ENCODE measurements at regions not wholly inside any gene's neighbourhood (a gene's known extent, or its start where the extent isn't known, plus 50 kb on each side); places are given as distances from the start of the nearest gene placed in this dataset.

GRCh38 chr12:67034110-67034879 is 234.9 kb upstream of the CAND1 start:
- TF ChIP-seq TSC22D2 (CRISPR knock-in tag; IDR thresholded peaks at IDR 0.05; ENCODE audit: borderline replicate concordance): no peak
- no peak for TF ChIP-seq HOXA9 (CRISPR knock-in tag; IDR thresholded peaks at IDR 0.05; ENCODE audit: borderline replicate concordance)
- no peak for TF ChIP-seq TARDBP (CRISPR knock-in tag; IDR thresholded peaks at IDR 0.05)
- no peak for TF ChIP-seq HBP1 (CRISPR knock-in tag; IDR thresholded peaks at IDR 0.05; ENCODE audit: low read depth)
- no peak for TF ChIP-seq KDM1A (CRISPR knock-in tag; IDR thresholded peaks at IDR 0.05)
- no peak for TF ChIP-seq ZNF350 (CRISPR knock-in tag; IDR thresholded peaks at IDR 0.05; ENCODE audit: borderline replicate concordance, low read depth)
- no peak for TF ChIP-seq RAD21 (CRISPR knock-in tag; IDR thresholded peaks at IDR 0.05)

All from HepG2 (cell line).